Dermis microvascular lymphatic vessel endothelial cell (primary cell): ENCODE measurements at regions not wholly inside any gene's neighbourhood (a gene's known extent, or its start where the extent isn't known, plus 50 kb on each side); places are given as distances from the start of the nearest gene placed in this dataset.

Experiments
- DNase-seq, 2 donors: peaks; one replicate each; pipeline versions ENCODE4 v3.0.0 to v3.0.0-alpha.2; 2010; ENCODE audit warnings: low read depth in 2 of 2

DNA sequence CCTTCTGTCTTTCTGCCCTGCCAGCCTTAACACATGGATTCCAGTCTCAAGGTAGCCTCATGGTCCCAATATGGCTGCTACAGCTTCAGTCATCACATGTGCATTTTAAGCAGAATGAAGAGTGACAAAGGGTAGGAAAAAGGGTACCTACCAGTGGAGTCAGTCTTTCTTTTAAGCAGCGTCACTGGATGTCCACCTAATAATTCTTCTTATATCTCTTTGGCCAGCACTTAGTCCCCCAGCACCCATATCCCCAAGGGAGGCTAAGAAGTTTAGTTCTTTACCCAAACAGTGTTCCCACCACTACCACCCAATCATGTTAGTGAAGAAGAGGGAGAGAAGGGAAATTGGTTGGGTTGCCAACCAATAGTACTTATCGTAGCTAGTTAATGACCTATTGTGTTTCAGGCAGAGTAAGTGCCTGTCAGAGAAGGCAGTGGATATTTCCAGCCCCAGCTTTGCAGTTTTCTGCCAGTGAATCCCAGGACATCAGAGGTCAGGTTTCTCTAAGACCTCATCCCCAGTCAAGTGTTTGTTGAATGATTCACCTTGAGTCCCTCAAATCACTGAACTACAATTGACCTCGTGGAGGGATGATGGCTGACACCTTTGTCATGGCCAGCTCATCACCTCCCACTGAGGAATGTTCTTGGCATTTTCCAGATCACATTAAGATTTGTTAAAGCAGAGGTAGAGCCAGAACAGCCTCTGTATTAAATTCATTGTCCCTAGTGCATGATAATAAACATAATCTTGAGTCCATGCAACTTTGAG, 250.9 kb upstream of the CRY1 start:
- no peak for DNase-seq

DNA sequence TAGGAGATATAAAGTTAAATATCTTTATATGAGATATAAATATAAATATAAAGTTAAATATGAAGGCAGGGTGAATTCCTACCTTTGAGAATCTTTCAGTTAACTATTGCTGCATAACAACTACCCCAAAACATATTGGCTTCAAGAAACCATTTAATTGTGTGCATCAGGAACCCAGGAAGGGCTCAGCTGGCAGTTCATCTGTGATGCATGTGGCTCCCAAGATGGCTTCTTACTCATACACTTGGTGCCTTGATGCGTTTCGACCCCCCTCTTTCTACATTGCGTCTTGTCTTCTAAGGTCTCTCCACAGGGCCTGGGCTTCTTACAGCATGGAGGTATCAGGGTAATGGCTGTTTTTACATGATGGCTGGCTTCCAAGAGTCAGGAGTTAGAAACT, 253.9 kb upstream of the CRY1 start:
- no peak for DNase-seq

GRCh38 chr12:107349008-107349747, 255.8 kb upstream of the CRY1 start:
- DNase-seq = peak; percentile 38 to 74

GRCh38 chr12:107349839-107350238, 256.5 kb upstream of the CRY1 start:
- peak in 1 of 2 donors; percentile 14 for DNase-seq

DNA sequence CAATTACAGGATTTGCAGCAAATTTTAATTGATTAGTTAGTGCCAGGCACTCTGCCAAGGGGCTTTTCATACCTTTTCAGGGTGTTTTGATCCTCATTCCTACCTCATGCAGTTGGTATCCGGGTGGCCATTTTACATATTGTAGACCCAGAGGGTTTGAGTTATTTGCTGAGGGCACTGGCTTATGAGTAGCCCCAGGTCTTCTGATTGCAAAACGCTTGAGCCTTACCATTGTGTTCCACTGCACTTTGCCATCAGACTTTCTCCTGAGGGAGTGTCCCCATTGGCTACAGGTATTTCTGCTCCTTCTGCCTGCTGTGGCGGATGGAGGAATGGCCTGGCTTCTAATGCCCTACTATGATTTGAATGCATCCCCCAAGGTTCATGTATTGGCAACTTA, 257.8 kb upstream of the CRY1 start:
- no peak for DNase-seq

DNA sequence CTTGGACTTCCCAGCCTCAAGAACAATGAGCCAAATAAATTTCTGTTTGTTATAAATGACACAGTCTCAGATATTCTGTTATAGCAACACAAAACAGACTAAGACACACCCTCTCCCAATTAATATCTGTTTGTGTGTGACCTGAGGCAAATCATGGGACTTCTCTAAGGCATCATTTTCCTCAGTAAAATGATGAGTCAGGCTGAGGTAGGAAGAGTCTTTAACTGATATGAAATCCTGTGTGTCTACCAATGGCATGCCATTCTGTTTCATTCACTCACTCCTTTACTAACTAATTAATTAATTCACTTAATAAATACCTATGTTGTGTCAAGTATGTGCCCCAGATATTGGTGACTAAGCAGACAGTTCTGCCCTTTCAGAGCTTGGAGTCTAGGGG, 258.4 kb upstream of the CRY1 start:
- DNase-seq = no peak

GRCh38 chr12:107352347-107353081, 259.2 kb upstream of the CRY1 start:
- DNase-seq = peak; percentile 18 to 34

DNA sequence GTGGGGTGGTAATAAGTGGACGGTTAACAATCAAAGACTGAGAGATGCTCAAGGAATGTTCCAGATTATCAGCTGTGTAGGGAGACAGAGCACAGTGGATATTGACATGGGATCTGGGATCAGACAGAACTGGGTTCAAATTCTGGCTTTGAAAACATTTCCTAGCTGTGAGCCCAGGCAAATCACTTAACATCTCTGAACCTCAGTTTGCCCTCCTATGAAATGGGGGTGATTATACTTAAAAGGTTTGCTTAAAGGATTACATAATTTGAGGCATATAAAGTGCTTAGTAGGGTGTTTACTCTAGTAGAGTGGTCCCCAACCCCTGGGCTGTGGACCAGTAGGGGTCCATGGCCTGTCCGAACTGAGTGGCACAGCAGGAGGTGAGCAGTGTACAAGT, 260.0 kb upstream of the CRY1 start:
- DNase-seq = no peak

DNA sequence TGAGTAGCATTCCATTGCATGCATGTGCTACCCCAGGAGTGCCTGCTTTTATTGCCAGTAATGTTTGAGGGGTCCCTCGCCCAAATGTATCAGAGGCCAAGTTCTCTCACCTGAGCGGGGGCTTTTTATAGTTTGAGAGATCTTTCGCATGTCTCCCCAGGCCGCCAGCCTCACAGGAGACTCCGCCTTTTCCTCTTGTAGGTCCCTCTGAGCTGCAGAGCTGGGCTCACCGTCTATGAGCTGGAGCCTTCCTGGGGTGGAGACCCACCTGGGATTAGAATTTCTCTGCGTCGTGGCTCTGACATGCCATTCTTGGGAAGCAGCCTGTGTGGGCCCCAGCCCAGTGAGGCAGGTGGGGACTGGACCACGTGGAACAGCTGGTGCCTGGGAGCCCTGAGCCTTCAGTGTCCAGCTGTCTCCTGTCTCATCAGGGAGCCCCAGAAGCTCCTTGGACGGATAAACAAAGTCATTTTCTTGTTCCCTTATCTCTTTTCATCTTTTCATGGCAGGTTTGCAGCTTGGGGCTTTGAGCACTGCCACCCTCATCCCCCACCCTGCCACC, 261.7 kb upstream of the CRY1 start:
- no peak for DNase-seq

- DNase-seq = no peak
Observed at GRCh38 chr12:107355612-107356011, 262.3 kb upstream of the CRY1 start.

- DNase-seq = no peak
Observed at GRCh38 chr12:107356266-107356936, 263.1 kb upstream of the CRY1 start.

DNA sequence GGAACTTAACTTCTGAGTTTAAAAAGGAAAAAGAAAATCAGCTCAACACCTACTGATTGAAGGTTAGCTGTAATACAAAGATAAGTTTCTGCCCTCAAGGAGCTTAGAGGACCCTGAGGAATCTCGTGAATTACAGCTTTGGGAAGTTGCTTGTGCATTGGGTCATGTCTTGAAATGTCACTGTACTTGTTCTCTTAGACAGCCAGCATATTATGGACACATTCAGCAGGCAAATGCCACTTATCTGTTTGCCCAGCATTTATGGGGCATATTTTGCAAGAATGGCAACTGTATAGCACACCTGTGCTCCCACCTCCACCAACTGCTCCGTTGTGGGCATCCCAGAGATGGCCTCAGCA, 263.6 kb upstream of the CRY1 start:
- DNase-seq = no peak

DNA sequence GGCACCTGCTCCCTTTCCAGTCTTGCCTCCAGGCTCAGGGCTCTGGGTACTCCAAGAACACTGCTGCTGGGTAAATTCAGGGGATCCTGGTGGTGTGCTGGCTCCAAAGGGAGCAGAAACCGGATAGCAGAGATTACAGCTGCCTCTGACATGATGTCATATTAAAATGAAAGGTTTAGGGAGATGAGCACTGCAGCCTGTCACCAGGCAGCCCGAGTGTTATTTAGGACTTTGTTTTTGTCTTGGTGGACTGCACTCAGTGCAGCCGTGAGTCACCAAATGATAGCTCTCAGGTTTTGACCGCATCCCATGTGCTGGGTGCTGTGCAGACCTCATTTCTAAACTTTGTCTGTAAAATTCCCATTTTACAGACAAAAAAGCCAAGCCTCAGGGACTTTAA, 266.0 kb upstream of the CRY1 start:
- DNase-seq = no peak

DNA sequence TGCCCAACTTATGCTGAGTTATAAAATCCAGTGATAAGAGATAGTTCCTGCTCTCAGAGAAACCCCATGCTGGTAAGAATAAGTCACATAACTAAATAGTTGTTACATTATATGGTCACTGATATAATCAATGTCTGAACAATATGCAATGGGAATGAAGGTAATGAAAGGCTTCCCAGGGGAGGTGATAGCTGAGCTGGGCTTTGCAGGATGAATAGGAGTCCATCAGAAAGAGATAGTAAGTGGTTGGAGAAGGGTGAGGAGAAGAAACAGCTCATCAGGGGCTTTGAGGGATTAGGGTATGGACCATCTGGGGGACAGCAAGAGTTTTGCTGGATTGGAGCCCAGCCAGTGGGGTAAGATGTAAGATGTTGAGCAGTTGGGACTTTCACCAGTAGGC, 266.7 kb upstream of the CRY1 start:
- no peak for DNase-seq

- DNase-seq = no peak
Observed at GRCh38 chr12:107360482-107360881, 267.1 kb upstream of the CRY1 start.

DNA sequence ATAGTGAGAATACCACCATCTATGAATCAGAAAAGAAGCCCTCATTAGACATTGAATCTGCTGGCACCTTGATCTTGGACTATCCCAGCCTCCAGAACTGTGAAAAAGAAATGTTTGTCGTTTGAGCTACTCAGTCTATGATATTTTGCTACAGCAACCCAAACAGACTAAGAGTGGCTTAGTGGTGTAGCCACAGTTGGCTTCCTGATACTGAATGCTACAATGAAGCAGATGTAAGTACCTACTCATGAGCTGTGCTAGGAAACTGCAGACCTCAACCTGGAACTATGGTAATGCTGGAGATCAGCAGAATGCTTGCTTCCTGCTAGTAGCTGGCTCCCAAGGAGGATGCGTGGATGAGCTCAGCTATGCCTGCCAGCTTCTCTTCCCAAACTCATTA, 268.6 kb upstream of the CRY1 start:
- DNase-seq = no peak

DNA sequence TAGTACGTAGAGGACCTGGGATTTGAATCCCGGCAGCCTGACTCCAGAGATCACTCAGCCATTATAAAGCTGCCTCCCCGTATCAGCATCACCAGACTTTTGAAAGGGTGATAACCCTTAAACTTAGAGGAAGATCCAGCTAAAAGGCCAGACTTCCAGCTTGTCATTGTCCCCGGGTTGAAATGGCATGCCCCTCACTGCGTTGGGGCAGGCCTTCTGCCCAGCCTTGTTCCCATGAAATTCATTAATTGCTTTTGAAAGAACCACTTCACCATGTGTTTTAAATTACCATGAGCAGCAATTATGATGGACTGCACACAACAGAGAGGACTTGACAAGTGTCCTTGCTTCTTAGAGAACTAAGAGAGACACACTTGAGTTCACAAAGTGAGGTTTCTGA, 269.6 kb upstream of the CRY1 start:
- no peak for DNase-seq

DNA sequence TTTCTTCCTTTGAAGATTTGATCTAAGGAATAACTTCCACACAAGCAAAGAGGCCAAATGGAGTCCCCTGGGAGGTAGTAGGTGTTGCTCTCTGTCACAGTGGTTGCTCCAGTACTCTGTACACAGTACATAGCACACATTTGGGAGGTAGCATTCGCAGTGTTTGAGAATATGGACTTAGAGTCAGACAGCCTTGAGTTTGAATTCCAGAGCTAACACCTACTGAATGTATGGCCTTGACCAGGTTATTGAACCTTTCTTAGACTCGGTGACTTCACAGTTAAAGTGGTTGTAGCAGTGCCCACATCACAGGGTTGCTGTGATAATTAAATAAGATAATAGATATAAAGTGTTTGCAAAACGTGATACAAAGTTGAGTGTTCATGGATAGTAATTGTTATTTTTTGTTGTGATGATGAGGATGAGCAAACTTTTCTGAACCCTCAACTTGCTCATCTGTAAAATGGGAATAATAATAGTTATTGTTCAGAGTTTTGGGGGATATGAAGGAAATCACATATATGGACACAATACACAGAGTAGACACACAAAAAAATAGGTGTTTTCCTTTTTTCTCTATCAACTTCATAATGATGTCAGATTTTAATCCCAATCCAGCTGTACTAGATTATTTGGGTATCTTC, 271.6 kb upstream of the CRY1 start:
- DNase-seq = no peak

- DNase-seq = no peak
Observed at GRCh38 chr12:107365703-107366102, 272.4 kb upstream of the CRY1 start.

GRCh38 chr12:107366322-107366721, 273.0 kb upstream of the CRY1 start:
- no peak for DNase-seq

GRCh38 chr12:107368586-107368985, 275.2 kb upstream of the CRY1 start:
- DNase-seq = no peak
